ENCODE measurements at regions not wholly inside any gene's neighbourhood (a gene's known extent, or its start where the extent isn't known, plus 50 kb on each side); places are given as distances from the start of the nearest gene placed in this dataset.

DNA sequence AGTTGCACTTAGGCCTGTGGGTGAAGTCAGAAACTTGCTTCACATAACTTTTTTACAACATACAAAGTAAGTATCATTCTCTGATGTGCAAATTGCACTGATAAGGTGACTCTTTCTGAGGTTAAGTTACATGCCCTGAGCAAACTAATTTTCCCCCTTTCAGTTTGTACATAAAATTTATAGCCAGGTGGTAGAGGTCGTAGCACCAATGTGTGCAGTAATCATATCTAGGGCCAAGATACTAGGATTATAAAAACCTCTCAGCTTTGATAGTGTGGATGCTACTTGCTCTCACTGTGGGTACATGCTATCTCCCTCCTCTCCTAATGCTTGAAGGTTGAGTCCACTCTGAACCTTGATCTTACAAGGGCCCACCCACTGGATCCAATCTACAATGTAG is 130.7 kb upstream of the CPNE8 start:
- no peak for DNase-seq
- intact Hi-C loops (cut with DNase I; ENCODE audit: low total_unique reads) = no loop called here
- Histone ChIP-seq H3K36me3 (ENCODE audit: low read depth, missing control alignments) (no peaks in the 10 kb centered on the region), H3K27me3 (no peaks in the 10 kb centered on the region), H3K27ac (no peak overlapping the region), H3K4me1 (no peaks in the 10 kb centered on the region), H3K9me3 (no peaks in the 10 kb centered on the region), H3K4me3 (no peak overlapping the region)
- no peak for TF ChIP-seq POLR2A (IDR thresholded peaks at IDR 0.05)
- WGBS, 2 donors = 91% methylated on average over 1 of the region's 1 CpG

DNA sequence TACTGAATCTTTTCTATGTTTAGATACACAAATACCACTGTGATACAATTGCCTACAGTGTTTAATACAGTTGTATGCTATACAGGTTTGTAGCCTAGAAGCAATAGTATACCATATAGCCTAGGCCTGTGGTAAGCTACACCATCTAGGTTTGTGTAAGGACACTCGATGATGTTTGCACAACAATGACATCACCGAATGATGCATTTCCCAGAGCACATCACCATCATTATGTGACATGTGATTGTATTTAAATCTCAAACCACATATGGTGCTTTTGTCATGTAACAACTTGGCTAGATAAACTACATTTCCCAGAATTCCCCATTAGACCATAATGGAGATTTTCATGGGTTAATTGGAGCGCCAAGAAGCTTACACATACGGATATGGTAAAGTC is 128.4 kb upstream of the CPNE8 start:
- 86 to 94% methylated on average over 4 of the region's 4 CpGs for WGBS, 2 donors
- H3K4me3 ChIP-seq = no peak overlapping the region
- H3K4me1 ChIP-seq = no peaks in the 10 kb centered on the region

DNA sequence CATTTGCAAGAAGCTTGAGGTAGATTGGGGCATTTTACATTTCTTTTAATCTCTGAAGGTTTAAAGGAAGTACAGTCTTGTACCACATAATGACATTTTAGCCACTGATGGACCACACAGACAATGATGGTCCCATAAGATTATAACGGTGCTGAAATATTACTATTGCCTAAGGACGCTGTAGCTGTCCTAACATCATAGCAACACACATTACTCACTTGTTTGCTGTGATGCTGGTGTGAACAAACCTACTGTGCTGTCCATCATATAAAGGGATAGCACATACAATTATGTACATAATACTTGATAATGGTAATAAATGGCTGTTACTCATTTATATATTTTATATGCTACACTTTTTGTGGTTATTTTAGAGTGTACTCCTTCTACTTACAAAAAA is 127.1 kb upstream of the CPNE8 start:
- DNase-seq = no peak
- H3K4me1 ChIP-seq = no peaks in the 10 kb centered on the region
- H3K9me3 ChIP-seq = no peaks in the 10 kb centered on the region
- no peaks in the 10 kb centered on the region for H3K36me3 ChIP-seq (ENCODE audit: low read depth, missing control alignments)
- 87 to 91% methylated on average over 2 of the region's 2 CpGs for WGBS, 2 donors
- intact Hi-C loops (cut with DNase I; ENCODE audit: low total_unique reads) = no loop called here
- TF ChIP-seq, protein P1, sequence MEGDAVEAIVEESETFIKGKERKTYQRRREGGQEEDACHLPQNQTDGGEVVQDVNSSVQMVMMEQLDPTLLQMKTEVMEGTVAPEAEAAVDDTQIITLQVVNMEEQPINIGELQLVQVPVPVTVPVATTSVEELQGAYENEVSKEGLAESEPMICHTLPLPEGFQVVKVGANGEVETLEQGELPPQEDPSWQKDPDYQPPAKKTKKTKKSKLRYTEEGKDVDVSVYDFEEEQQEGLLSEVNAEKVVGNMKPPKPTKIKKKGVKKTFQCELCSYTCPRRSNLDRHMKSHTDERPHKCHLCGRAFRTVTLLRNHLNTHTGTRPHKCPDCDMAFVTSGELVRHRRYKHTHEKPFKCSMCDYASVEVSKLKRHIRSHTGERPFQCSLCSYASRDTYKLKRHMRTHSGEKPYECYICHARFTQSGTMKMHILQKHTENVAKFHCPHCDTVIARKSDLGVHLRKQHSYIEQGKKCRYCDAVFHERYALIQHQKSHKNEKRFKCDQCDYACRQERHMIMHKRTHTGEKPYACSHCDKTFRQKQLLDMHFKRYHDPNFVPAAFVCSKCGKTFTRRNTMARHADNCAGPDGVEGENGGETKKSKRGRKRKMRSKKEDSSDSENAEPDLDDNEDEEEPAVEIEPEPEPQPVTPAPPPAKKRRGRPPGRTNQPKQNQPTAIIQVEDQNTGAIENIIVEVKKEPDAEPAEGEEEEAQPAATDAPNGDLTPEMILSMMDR (IDR thresholded peaks at IDR 0.05) = no peak
- no peak overlapping the region for H3K27ac ChIP-seq
- H3K4me3 ChIP-seq = no peak overlapping the region
- no peaks in the 10 kb centered on the region for H3K27me3 ChIP-seq

More for the DNA sequence above, 128.4 kb upstream of the CPNE8 start:
- Histone ChIP-seq H3K27me3 (no peaks in the 10 kb centered on the region), H3K27ac (no peak overlapping the region), H3K9me3 (no peaks in the 10 kb centered on the region), H3K36me3 (ENCODE audit: low read depth, missing control alignments) (no peaks in the 10 kb centered on the region)
- TF ChIP-seq, protein P1 (IDR thresholded peaks at IDR 0.05) = no peak
- no peak for TF ChIP-seq POLR2A (IDR thresholded peaks at IDR 0.05)
- intact Hi-C loops (cut with DNase I; ENCODE audit: low total_unique reads) = no loop called here
- DNase-seq = no peak

DNA sequence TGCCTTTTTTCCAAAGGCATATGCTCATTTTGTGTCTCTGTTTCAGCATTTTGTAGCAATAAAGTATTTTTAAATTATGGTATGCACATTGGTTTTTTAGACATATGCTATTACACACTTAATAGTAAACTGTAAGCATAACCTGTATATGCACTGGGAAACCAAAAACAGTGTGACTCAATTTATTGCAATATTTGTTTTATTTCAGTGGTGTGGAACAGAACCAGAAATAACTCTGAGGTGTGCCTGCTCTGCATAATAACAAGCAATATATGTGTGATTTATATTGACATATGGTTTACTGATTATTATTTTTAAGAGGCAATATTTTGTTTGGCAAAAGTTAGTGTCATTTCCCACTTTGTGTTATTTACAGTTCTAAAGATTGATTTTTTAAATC is 126.6 kb upstream of the CPNE8 start:
- no peak overlapping the region for H3K27ac ChIP-seq
- no peak for DNase-seq
- intact Hi-C loops (cut with DNase I; ENCODE audit: low total_unique reads) = no loop called here
- no peaks in the 10 kb centered on the region for H3K36me3 ChIP-seq (ENCODE audit: low read depth, missing control alignments)
- TF ChIP-seq, protein P1 (IDR thresholded peaks at IDR 0.05) = no peak
- no peak for TF ChIP-seq POLR2A (IDR thresholded peaks at IDR 0.05)
- H3K9me3 ChIP-seq = no peaks in the 10 kb centered on the region
- H3K4me3 ChIP-seq = no peak overlapping the region
- H3K27me3 ChIP-seq = no peaks in the 10 kb centered on the region
- no peaks in the 10 kb centered on the region for H3K4me1 ChIP-seq

DNA sequence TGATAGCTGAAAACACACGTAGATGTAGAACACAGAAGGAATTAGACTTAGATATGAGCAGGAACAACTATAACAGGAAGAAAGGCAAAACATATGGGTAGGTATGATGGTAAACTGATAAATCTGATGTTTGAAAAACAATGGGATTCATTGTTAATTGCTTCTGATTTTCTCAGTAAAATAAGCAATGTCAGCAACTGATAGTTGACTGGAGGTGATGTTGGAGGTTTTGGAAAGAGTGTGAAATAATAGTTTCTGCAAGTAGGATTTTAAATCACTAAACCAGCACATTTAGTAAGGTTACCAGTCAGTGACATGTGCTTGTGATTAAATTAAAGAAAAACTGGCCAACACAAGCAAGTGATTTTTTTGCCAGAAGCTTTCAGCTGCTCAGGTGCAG is 123.0 kb upstream of the CPNE8 start:
- Histone ChIP-seq H3K36me3 (ENCODE audit: low read depth, missing control alignments) (no peaks in the 10 kb centered on the region), H3K9me3 (no peaks in the 10 kb centered on the region), H3K4me3 (no peak overlapping the region), H3K4me1 (no peaks in the 10 kb centered on the region), H3K27me3 (no peaks in the 10 kb centered on the region), H3K27ac (no peak overlapping the region)
- TF ChIP-seq, protein P1 (IDR thresholded peaks at IDR 0.05) = no peak
- TF ChIP-seq POLR2A (IDR thresholded peaks at IDR 0.05) = no peak
- DNase-seq = no peak
- intact Hi-C loops (cut with DNase I; ENCODE audit: low total_unique reads) = no loop called here
- 85 to 95% methylated on average over 1 of the region's 1 CpG for WGBS, 2 donors

Data from testis (tissue), 2 donors.